ENCODE measurements at regions not wholly inside any gene's neighbourhood (a gene's known extent, or its start where the extent isn't known, plus 50 kb on each side); places are given as distances from the start of the nearest gene placed in this dataset.
"Not testable (repeated sequence)": the region's sequence is repeated elsewhere in the genome, so short reads cannot be mapped to it uniquely, and the experiment has no call there.

GRCh38 chr5:106780355-106780754 is 890.4 kb downstream of the EFNA5 start:
- no peaks in the 10 kb centered on the region for H3K27me3 ChIP-seq
- intact Hi-C loops (cut with DNase I), result no loop called here
- no peaks in the 10 kb centered on the region for H3K36me3 ChIP-seq
- DNase-seq, result no peak
- ATAC-seq, result no peak
- TF ChIP-seq CTCF (IDR thresholded peaks at IDR 0.05), result no peak
- peaks cover 0 to 16% (median 0%) of the 10 kb centered on the region in 11 donors for H3K9me3 ChIP-seq
- no peak overlapping the region for H3K4me3 ChIP-seq
- H3K27ac ChIP-seq, result no peak overlapping the region
- no peaks in the 10 kb centered on the region for H3K4me1 ChIP-seq
- 89 to 91% methylated on average over 2 of the region's 2 CpGs for WGBS, 2 donors

GRCh38 chr5:106776515-106776914 is 894.2 kb downstream of the EFNA5 start:
- H3K27me3 ChIP-seq; DNase-seq; H3K36me3 ChIP-seq; ATAC-seq; H3K4me1 ChIP-seq; H3K27ac ChIP-seq; H3K4me3 ChIP-seq; H3K9me3 ChIP-seq; intact Hi-C loops (cut with DNase I): not testable (repeated sequence)
- 81 to 97% methylated on average over 5 to 6 of the region's 6 CpGs for WGBS, 2 donors

- H3K9me3 ChIP-seq, result peaks cover 0 to 4% (median 0%) of the 10 kb centered on the region in 11 donors
- intact Hi-C loops (cut with DNase I), result no loop called here
- TF ChIP-seq CTCF (IDR thresholded peaks at IDR 0.05), result no peak
- H3K27ac ChIP-seq, result no peak overlapping the region
- 84 to 88% methylated on average over 4 of the region's 4 CpGs for WGBS, 2 donors
- no peaks in the 10 kb centered on the region for H3K27me3 ChIP-seq
- H3K36me3 ChIP-seq, result no peaks in the 10 kb centered on the region
- DNase-seq (no peak), ATAC-seq (no peak)
- no peak overlapping the region for H3K4me3 ChIP-seq
- no peaks in the 10 kb centered on the region for H3K4me1 ChIP-seq
These were observed 902.3 kb downstream of the EFNA5 start for GRCh38 chr5:106768392-106768791.

- ATAC-seq, result no peak
- 95 to 97% methylated on average over 2 of the region's 2 CpGs for WGBS, 2 donors
- no peak overlapping the region for H3K27ac ChIP-seq
- peaks cover 0 to 4% (median 0%) of the 10 kb centered on the region in 11 donors for H3K9me3 ChIP-seq
- intact Hi-C loops (cut with DNase I), result no loop called here
- no peaks in the 10 kb centered on the region for H3K4me1 ChIP-seq
- no peaks in the 10 kb centered on the region for H3K36me3 ChIP-seq
- no peaks in the 10 kb centered on the region for H3K27me3 ChIP-seq
- TF ChIP-seq CTCF (IDR thresholded peaks at IDR 0.05), result no peak
- DNase-seq, result no peak
- no peak overlapping the region for H3K4me3 ChIP-seq
These were observed 903.8 kb downstream of the EFNA5 start for GRCh38 chr5:106766916-106767315.

GRCh38 chr5:106759581-106759980 is 911.2 kb downstream of the EFNA5 start:
- DNase-seq (no peak), ATAC-seq (no peak)
- Histone ChIP-seq H3K9me3 (no peaks in the 10 kb centered on the region), H3K4me1 (no peaks in the 10 kb centered on the region), H3K4me3 (no peak overlapping the region), H3K27me3 (no peaks in the 10 kb centered on the region), H3K27ac (no peak overlapping the region), H3K36me3 (no peaks in the 10 kb centered on the region)
- 60 to 73% methylated on average over 3 of the region's 3 CpGs for WGBS, 2 donors
- no peak for TF ChIP-seq CTCF (IDR thresholded peaks at IDR 0.05)
- intact Hi-C loops (cut with DNase I), result no loop called here
